GM19239 (cell line): ENCODE measurements at regions not wholly inside any gene's neighbourhood (a gene's known extent, or its start where the extent isn't known, plus 50 kb on each side); places are given as distances from the start of the nearest gene placed in this dataset.

Experiments used
- DNase-seq: peaks from one replicate; pipeline ENCODE4 v3.0.0; 2011; ENCODE audit warnings: low spot score; ENCODE audit not compliant: insufficient read length
- FAIRE-seq: peaks from 2 replicates; lab custom pipeline; 2011; peaks lifted over from hg19 to GRCh38; lab: Jason Lieb, UNC

DNA sequence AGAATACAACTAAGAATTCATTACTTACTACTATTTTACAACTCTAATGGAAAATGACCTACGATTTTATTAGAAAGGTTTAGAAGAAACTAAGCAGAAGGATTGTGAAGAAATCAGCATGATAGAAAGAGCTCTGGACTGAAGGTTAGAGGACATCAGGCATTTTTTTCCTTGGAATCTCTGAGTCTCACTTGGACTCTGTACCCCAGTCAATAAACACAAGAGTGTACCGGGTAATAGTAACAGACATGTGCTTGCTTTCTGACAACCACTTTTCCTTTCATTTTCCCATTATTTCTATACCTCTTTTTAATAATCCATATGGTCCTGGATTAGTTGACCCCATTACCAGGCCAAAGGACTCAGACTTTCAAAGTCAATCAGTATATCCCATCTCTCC, 1240.9 kb upstream of the LRRTM3 start:
- DNase-seq = no peak
- no peak for FAIRE-seq

DNA sequence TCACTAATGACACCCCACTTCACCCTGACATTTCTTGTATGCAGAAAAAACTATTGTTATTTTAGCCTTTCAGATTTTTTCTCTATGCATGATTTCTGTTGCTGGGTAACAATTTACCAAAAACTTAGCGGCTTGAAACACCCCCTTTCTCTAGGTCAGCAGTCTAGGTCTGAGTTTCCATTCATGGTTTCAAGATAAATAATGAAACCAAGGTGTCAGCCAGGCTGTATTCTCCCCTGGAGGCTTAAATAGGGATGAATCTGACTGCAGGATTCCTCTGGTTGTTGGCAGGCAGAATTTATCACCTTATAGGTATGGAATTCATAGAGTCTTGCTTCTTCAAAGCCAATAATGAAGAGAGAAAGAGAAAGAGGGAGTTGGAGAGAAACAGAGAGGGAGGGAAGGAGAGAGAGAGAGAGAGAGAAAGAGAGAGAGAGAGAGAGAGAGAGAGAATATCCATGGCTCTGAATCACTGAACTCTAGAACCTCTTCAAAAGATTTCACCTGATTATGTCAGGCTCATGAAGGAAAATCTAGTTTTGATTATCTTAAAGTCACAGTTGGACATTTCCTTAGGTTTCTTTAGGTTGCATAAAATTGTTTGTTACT, 1224.6 kb upstream of the LRRTM3 start:
- no peak for FAIRE-seq

DNA sequence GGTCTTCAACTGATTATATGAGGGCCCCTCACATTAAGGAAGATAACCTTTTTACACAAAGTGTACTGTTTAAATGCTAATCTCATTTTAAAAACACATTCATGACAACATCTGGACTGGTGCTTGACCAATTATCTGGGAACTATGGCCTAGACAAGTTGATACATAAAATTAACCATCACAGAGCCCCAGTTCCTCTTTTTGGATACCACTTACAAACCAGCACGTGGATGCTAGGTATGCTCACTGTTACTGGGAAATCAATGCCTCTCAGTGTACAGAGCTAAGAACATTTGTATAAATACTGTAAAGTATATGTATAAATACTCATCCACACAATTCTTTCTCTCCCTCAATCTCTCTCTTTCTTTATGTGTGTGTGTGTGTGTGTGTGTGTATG, 1217.8 kb upstream of the LRRTM3 start:
- FAIRE-seq (no peak), DNase-seq (no peak)

More for the DNA sequence above, 1224.6 kb upstream of the LRRTM3 start:
- no peak for DNase-seq

DNA sequence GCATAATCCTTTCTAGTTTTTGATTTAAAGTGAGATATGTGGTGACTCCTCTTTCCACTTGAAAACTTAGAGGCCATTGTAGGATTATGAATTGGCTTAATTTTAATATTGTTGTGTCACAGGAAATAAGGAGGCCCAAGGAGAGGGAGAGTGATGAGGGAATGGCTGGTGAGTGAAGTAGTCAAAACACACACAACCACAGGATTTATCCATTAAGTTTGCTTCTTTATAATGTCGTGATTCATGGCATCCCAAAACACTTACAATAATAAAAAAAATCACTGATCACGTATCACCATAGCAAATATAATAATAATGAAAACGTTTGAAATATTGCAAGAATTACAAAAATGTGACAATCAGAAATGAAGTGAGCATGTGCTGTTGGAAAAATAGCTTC, 1215.5 kb upstream of the LRRTM3 start:
- FAIRE-seq (no peak), DNase-seq (no peak)

DNA sequence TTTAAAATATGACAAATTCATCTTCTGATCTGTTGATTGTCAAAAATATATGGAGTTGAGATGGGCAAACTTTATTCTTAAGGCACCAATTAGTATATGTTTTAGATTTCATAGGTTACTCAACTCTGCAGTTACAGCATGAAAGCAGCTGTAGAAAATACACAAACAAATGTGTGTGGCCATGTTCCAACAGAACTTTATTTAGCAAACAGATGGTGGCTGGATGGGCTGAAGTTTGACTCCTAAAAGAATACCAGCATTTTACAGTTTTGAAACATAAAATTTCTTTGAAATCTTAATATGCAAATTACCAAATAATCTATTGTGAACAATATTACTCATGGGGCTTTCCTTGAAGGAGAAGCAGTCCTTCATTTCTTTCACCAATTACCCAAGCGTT, 1206.0 kb upstream of the LRRTM3 start:
- FAIRE-seq (no peak), DNase-seq (no peak)

DNA sequence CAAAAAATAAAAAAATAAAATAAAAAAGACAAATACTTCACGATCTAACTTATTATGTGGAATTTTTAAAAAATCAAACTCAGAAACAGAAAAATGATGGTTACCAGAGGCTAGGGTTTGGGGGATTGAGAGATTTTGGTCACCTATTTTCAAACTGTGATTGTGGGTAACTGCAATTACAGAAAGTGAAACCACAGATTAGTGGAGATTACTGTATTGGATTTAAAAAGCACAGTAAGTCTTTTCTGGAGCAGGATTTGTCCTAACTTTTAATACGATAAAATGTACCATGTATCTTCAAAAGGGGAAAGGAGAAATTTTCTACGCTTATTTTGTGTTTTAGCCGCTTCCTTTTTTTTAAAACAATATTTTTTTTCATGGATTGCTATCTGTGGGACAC, 1204.9 kb upstream of the LRRTM3 start:
- no peak for FAIRE-seq
- DNase-seq = no peak

DNA sequence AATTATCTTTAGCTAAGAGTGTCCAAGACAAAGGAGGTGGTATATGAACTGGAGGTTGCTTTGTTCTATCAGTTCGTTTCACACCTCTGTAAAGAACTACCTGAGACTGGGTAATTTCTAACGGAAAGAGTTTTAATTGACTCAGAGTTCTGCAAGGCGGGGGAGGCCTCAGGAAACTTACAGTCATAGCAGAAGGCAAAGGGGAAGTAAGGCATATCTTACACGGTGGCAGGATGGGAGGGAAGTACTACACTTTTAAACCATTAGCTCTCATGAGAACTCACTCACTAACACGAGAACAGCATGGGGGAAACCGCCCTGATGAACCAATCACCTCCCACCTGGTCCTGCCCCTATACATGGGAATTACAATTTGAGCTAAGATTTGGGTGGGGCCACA, 1202.3 kb upstream of the LRRTM3 start:
- FAIRE-seq (no peak), DNase-seq (no peak)

DNA sequence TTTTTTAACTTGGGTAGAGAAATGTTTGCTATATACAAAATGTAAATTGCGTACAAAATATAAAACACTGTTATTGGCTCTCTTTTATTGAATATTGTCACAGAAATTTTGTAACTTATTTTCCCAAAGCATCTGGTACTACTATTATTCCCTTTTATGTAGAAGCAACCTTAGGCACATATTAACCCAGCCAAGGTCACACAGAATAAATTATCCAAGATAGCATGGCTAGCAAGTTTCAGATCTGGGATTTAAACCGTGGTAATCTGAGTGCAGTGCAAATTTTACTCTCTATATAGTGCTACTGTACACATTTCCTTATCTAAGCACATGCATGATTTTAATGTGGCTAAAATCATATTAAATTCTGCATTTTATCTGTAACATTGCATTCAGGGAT, 1190.5 kb upstream of the LRRTM3 start:
- DNase-seq (no peak), FAIRE-seq (no peak)

DNA sequence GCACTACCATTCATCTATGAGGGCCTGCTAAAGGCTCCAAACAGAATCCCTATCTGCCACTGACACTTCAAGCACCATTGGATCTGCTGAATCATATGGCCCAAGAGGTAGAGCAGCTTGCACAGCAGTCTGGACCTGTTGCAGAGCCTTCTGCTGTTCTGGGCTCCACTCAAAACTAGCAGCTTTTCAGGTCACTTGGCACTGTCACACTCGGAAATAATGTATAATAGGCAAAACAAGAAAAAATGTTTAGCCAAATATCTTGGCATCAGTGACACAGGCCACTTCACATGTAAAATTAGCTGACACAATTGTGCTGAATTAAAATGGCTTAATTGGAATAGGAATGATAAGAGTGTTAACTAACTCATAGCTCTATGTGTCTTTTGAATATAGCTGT, 1182.9 kb upstream of the LRRTM3 start:
- FAIRE-seq (no peak), DNase-seq (no peak)

DNA sequence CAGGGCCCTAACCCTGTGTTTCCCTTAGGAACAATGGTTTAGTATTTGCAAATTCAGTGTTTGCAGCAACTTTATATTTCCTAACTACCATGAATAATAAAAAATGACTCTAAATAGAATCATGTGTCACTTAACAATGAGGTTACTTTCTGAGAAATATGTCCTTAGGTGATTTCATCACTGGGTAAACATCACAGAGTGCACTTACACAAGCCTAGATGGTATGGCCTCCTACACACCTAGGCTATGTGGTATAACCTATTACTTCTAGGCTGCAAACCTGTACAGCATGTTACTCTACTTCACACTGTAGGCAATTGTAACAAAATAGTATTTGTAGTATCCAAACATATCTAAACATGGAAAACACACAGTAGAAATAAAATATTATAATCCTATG, 1174.6 kb upstream of the LRRTM3 start:
- FAIRE-seq = no peak
- no peak for DNase-seq

DNA sequence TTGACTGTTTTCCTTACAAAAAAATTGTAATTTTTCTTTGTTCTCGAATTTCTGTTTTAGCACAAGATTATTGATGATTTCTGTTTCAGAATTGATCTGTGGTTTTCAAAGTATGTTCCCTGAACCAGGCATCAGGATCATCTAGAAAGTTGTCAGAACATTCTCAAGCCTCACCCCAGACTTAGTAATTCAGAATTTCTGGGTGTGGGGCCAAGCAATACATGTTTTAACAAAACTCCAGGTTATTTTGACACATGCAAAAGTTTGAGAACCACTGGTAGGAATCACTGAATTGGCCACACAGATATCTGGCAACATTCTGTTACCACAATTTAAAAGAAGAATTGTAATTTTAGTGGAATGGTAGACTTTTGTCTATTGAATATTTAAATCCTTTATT, 1173.9 kb upstream of the LRRTM3 start:
- DNase-seq (no peak), FAIRE-seq (no peak)

DNA sequence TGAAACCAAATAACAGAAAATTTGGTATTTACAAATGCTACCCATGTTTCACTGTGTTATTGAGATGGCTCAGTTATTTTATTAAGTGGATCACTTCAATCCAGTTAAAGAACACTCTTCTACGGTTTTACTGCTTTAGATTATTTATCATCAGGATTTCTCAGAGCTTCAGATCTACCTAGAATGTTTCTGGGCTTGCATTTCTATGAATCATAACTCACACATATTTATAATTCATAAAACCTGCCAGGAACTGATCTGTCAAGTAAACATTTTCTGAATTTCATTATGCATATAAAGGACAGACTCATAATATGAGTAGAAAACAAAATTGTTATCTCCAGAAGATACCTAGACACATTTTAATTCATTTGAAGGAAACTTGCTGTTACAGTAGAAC, 1172.3 kb upstream of the LRRTM3 start:
- no peak for FAIRE-seq
- no peak for DNase-seq

DNA sequence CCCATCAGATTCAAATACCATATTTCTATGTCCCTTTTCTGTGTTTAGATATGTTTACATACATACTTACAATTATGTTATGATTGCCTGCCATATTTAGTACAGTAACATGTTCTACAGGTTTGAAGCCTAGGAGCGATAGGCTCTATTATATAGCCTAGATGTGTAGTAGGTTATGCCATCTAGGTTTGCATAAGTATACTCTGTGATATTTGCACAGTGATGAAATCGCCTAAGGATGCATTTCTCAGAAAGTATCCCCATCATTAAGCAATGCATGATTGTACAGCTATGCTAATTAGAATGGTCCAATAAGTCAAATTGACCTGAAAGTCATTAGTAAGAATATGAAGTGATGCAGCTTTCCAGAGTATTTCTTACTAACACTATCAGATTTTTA, 1171.7 kb upstream of the LRRTM3 start:
- FAIRE-seq = no peak

DNA sequence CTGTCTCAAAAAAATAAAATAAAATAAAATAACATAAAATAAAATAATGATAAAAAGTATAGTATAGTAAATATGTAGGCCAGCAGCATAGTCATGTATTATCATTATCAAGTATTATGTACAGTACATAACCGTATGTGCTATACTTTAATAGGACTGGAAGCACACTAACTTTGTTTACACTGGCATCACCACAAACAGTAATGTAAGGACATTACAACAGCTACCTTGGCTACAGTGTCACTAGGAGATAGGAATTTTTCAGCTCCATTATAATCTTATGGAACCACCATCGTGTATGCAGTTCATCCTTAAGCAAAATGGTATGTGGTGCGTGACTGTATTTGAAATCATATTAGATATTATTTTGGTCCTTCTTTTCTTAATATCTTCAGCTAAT, 1163.5 kb upstream of the LRRTM3 start:
- FAIRE-seq = no peak
- no peak for DNase-seq

More for the DNA sequence above, 1171.7 kb upstream of the LRRTM3 start:
- no peak for DNase-seq

DNA sequence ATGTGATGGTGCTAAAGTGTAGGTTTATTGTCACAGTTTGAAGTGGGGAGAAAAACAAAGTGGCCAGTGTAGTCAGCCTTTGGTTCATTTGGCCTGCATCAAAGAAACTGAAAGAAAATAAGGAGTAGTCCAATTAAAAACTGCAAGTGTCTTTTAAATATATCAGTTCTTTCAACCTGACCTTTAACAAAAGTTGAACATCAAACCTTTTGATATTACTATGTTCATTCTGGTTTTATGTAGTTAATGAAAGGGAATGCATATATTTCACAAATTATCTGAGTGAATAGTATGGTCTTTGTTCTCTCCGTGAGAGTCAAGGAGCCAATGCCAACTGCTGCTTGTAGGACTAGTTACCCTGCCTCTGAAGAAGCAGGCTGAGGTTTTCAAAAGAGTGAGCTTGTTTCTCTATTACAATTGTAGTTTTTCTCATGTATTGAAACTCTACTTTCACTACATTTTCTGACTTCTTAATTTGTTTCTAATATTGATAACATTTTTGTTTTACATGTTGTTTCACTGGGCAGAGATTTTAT, 1160.8 kb upstream of the LRRTM3 start:
- DNase-seq (no peak), FAIRE-seq (no peak)

DNA sequence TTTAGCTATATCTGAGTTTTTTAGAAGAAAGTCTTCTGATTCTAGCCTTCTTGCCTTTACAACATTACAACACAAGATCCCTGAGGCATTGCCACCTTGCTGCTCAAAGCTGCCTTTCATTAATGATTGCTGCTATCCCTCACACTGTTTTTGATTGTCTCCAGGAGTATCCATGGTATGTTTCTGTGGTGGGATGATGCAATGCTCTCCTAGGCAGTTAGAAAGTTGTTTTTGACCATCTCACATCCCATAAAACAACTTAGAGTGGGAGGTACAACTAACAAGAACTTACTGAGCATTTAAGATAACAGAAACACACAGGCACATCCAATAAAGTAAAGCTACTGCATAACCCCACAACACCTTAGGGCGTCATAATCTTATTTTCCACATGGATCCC, 1156.0 kb upstream of the LRRTM3 start:
- FAIRE-seq = no peak
- no peak for DNase-seq

DNA sequence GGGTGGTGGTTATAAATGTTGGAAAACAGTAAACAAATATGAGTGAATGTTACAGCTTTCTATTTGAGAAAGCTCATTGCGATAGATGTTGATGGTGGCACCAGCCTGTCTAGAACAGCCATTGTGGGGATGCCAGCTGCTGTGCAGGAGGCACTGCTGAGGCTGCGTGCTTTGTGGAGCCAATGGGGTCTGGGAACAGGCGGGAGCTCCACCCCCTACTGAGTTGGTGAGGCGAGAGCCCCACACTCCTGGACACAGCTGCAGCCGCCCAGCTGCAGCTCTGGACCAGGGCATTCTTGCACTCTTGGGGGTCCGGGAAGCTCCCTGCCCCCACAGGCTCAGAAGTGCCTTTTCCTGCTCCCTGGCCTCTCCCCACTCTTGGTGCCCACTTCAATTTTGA, 1147.1 kb upstream of the LRRTM3 start:
- DNase-seq (no peak), FAIRE-seq (no peak)

DNA sequence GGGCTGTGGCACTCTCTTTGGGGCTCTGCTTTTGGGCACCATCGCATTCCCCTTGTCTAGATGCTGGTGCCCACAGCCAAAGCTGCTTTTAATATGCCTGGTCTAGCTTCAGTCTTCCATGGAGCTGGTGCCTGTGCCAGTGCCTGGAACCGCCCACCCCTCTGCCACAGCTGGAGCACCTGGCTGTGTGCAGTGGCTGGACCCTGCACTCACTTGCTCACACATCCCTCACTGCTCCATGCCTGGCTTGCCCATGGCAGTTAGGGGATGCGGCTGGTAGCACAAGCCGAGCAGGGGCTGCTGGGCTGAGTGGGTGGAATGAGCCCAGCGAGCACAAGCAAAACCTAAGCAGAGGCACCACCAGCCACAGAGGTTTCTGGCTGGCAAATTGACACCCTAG, 1145.9 kb upstream of the LRRTM3 start:
- FAIRE-seq (no peak), DNase-seq (no peak)

DNA sequence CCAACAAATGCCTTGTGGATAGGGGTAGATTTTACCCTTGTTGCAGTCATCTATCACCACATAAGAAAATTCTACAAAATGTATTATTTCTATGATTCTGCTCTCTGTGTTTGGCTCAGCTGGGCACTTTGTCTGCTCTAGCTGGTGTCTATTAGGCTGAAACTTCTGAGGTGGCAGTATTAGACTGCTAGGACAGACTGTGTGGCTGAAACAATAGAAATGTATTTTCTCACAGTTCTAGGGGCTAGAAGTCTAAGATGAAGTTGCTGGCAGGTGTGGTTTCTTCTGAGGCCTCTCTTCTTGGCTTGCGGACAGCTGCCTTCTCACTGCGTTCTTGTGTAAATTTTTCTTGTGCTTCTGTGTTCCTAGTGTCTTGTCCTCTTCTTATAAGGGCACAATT, 1139.6 kb upstream of the LRRTM3 start:
- DNase-seq = no peak
- no peak for FAIRE-seq

DNA sequence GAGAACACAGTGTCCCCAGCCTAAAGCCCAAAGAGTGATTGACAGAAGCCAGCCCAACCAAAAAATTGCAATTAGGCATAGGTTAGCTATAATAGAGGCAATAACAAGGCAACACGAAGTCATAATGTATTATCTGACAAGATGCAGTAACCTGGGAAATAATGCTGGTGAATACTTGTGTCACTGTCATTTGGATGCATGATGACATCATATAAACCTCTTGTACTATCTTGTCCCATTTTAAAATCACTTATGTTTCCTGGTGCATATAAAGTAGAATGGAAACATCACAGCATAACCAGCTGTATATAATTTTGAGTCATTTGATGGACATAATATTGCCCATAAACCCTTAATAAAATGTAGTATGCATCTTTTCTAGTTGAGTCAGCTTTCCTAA, 1138.3 kb upstream of the LRRTM3 start:
- no peak for DNase-seq
- no peak for FAIRE-seq

DNA sequence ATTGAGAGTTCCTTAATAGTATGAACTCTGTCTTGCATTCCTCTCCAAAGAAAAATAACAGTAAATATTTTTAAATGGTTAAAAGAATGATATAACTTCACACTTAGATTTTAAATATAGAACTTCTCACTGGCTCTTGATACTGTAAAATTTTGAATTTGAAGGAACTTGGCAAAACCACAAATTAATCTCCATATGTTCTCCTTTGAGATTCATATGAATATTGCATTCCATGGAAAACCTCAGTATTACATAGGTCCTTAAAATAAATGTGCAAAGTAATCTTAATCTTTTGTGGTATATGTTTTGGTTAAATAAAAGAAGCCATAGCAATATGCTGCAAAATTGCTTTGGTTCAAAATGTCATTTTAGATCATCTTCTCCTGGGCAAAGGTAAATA, 1137.6 kb upstream of the LRRTM3 start:
- DNase-seq (no peak), FAIRE-seq (no peak)

DNA sequence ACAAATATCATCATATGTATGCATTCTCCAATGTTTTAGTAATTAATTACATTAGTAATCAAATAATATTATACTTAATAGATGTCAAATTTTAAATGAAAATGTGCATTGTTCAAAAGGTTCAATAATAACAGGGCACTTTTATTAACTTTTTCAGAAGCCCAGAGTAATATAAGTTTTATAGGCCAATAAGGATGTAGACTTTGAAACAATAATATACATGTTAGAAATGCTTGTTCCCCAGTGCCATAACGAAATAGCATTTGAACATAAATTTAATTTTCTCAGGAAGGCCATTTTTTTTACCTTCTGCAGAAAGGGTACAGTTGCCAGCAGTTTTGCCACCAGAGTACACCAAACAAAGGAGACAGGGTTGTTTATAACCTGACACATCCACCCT, 1133.9 kb upstream of the LRRTM3 start:
- DNase-seq (no peak), FAIRE-seq (no peak)
